GM21381 (cell line): ENCODE measurements at regions not wholly inside any gene's neighbourhood (a gene's known extent, or its start where the extent isn't known, plus 50 kb on each side); places are given as distances from the start of the nearest gene placed in this dataset.

Source experiments
- ATAC-seq: cut with Tn5 transposase; IDR thresholded peaks from one replicate; pipeline ENCODE4 v1.9.1; 2021; ENCODE audit warnings: mild to moderate bottlenecking, moderate library complexity; ENCODE audit not compliant: unreplicated experiment

- ATAC-seq = no peak
Measured at GRCh38 chr10:10353326-10353868, 664.3 kb upstream of the CELF2 start.

- ATAC-seq = no peak
Measured at GRCh38 chr10:10359263-10359662, 658.4 kb upstream of the CELF2 start.

GRCh38 chr10:10361301-10361885 is 656.3 kb upstream of the CELF2 start:
- no peak for ATAC-seq

- no peak for ATAC-seq
Measured at GRCh38 chr10:10362800-10363199, 654.9 kb upstream of the CELF2 start.

GRCh38 chr10:10363217-10363616 is 654.5 kb upstream of the CELF2 start:
- no peak for ATAC-seq

- no peak for ATAC-seq
Measured at GRCh38 chr10:10364902-10365301, 652.8 kb upstream of the CELF2 start.

GRCh38 chr10:10365676-10366075 is 652.0 kb upstream of the CELF2 start:
- no peak for ATAC-seq

- no peak for ATAC-seq
Measured at GRCh38 chr10:10366836-10367235, 650.8 kb upstream of the CELF2 start.

- no peak for ATAC-seq
Measured at GRCh38 chr10:10367264-10367663, 650.4 kb upstream of the CELF2 start.

- no peak for ATAC-seq
Measured at GRCh38 chr10:10368951-10369576, 648.6 kb upstream of the CELF2 start.

- ATAC-seq = no peak
Measured at GRCh38 chr10:10385831-10386230, 631.8 kb upstream of the CELF2 start.

GRCh38 chr10:10389182-10389581 is 628.5 kb upstream of the CELF2 start:
- no peak for ATAC-seq

GRCh38 chr10:10392511-10392910 is 625.2 kb upstream of the CELF2 start:
- ATAC-seq = no peak

GRCh38 chr10:10394933-10395658 is 622.6 kb upstream of the CELF2 start:
- no peak for ATAC-seq

GRCh38 chr10:10396601-10397000 is 621.1 kb upstream of the CELF2 start:
- ATAC-seq = no peak

- no peak for ATAC-seq
Measured at GRCh38 chr10:10397906-10398305, 619.8 kb upstream of the CELF2 start.

GRCh38 chr10:10403762-10404161 is 613.9 kb upstream of the CELF2 start:
- ATAC-seq = no peak

- no peak for ATAC-seq
Measured at GRCh38 chr10:10417671-10418070, 600.0 kb upstream of the CELF2 start.

- peak; percentile 92 for ATAC-seq
Measured at GRCh38 chr10:10418387-10418786, 599.3 kb upstream of the CELF2 start.

- ATAC-seq = no peak
Measured at GRCh38 chr10:10421071-10421470, 596.6 kb upstream of the CELF2 start.

- ATAC-seq = no peak
Measured at GRCh38 chr10:10431422-10432066, 586.1 kb upstream of the CELF2 start.
